Activated CD4-positive, alpha-beta memory T cell treated with anti-CD3 and anti-CD28 coated beads for 36 hours (primary cell): ENCODE measurements at regions not wholly inside any gene's neighbourhood (a gene's known extent, or its start where the extent isn't known, plus 50 kb on each side); places are given as distances from the start of the nearest gene placed in this dataset.
A peak's percentile ranks its signal among the peaks of the same experiment; 100 is the strongest.

Source experiments
- CTCF ChIA-PET: fragments of 350-600 bp; sonication (Branson Sonifier 250); formaldehyde crosslinking; loops from one replicate; lab custom pipeline; 2021; ENCODE audit warnings: antibody characterized with exemption, inconsistent platforms; lab: Charles Lee
- POLR2A ChIA-PET: fragments of 350-600 bp; sonication (Branson Sonifier 250); formaldehyde crosslinking; loops from one replicate; lab custom pipeline; 2021; ENCODE audit warnings: antibody characterized with exemption; lab: Charles Lee
- DNase-seq: peaks from one replicate; pipeline ENCODE4 v3.0.0-alpha.2; 2020
- H3K27ac Mint-ChIP-seq: one replicate; pipeline ENCODE4 v1.8.0; 2021; ENCODE audit warnings: mixed read lengths
- H3K27me3 Mint-ChIP-seq: one replicate; pipeline ENCODE4 v1.8.0; 2021; ENCODE audit warnings: mixed read lengths
- H3K36me3 Mint-ChIP-seq: one replicate; pipeline ENCODE4 v1.8.0; 2021; ENCODE audit warnings: mixed read lengths
- H3K4me1 Mint-ChIP-seq: one replicate; pipeline ENCODE4 v1.8.0; 2021; ENCODE audit warnings: low read depth, mixed read lengths
- H3K4me3 Mint-ChIP-seq: one replicate; pipeline ENCODE4 v1.8.0; 2021; ENCODE audit warnings: mild to moderate bottlenecking, mixed read lengths
- H3K9me3 Mint-ChIP-seq: one replicate; pipeline ENCODE4 v1.8.0; 2021; ENCODE audit warnings: mixed read lengths
- intact Hi-C: fragments of 100-400 bp; cut with micrococcal nuclease; formaldehyde crosslinking; loops from one replicate; pipeline ENCODE4 v1.15.1; 2023

- peaks cover 9% of the 10 kb centered on the region for H3K9me3 Mint-ChIP-seq
- intact Hi-C loops, result no loop called here
- no peak overlapping the region for H3K27ac Mint-ChIP-seq
- H3K4me1 Mint-ChIP-seq, result peaks cover 9% of the 10 kb centered on the region
- no peak overlapping the region for H3K4me3 Mint-ChIP-seq
- CTCF ChIA-PET, result interaction anchor here (0.6 to 2.9 kb wide), 15 partner anchors 8 to 394 kb away, joined by 3 to 23 read pairs (median 4); partner anchors contain the start of gene VEGFA
- no peaks in the 10 kb centered on the region for H3K36me3 Mint-ChIP-seq
- H3K27me3 Mint-ChIP-seq, result peaks cover 4% of the 10 kb centered on the region
- DNase-seq, result peak; percentile 70
- POLR2A ChIA-PET, result interaction anchor here (0.8 kb wide), 1 partner anchor 161 kb away, joined by 3 read pairs; no protein-coding TSS in a partner anchor
Observed at GRCh38 chr6:44062771-44063560, 64.3 kb downstream of the MRPL14 start.

GRCh38 chr6:44062105-44062770, 65.0 kb downstream of the MRPL14 start:
- intact Hi-C loops, result no loop called here
- no peak overlapping the region for H3K4me3 Mint-ChIP-seq
- DNase-seq, result no peak
- peaks cover 9% of the 10 kb centered on the region for H3K4me1 Mint-ChIP-seq
- H3K27me3 Mint-ChIP-seq, result peaks cover 4% of the 10 kb centered on the region
- no peak overlapping the region for H3K27ac Mint-ChIP-seq
- ChIA-PET CTCF (interaction anchor here (0.6 to 2.9 kb wide), 11 partner anchors 9 to 338 kb away, joined by 3 to 23 read pairs (median 4); partner anchors contain the start of gene VEGFA), POLR2A (interaction anchor here (0.8 kb wide), 1 partner anchor 160 kb away, joined by 3 read pairs; no protein-coding TSS in a partner anchor)
- peaks cover 9% of the 10 kb centered on the region for H3K9me3 Mint-ChIP-seq
- H3K36me3 Mint-ChIP-seq, result no peaks in the 10 kb centered on the region

- H3K4me3 Mint-ChIP-seq, result no peak overlapping the region
- peaks cover 9% of the 10 kb centered on the region for H3K4me1 Mint-ChIP-seq
- intact Hi-C loops, result no loop called here
- DNase-seq, result no peak
- H3K27me3 Mint-ChIP-seq, result peaks cover 4% of the 10 kb centered on the region
- ChIA-PET CTCF (interaction anchor here (1.0 to 2.9 kb wide), 6 partner anchors 9 to 292 kb away, joined by 4 to 23 read pairs (median 8); partner anchors contain the start of gene VEGFA), POLR2A (no interaction called here)
- no peaks in the 10 kb centered on the region for H3K36me3 Mint-ChIP-seq
- H3K27ac Mint-ChIP-seq, result no peak overlapping the region
- H3K9me3 Mint-ChIP-seq, result peaks cover 9% of the 10 kb centered on the region
Observed at GRCh38 chr6:44061375-44062104, 65.7 kb downstream of the MRPL14 start.

GRCh38 chr6:44060612-44061374, 66.5 kb downstream of the MRPL14 start:
- Mint-ChIP-seq H3K36me3 (no peaks in the 10 kb centered on the region), H3K27me3 (peaks cover 4% of the 10 kb centered on the region), H3K4me3 (no peak overlapping the region), H3K4me1 (peaks cover 9% of the 10 kb centered on the region), H3K27ac (no peak overlapping the region), H3K9me3 (peaks cover 9% of the 10 kb centered on the region)
- POLR2A ChIA-PET, result no interaction called here
- CTCF ChIA-PET, result interaction anchor here (2.9 kb wide), 1 partner anchor 291 kb away, joined by 11 read pairs; the partner anchor contains the start of gene VEGFA
- intact Hi-C loops, result no loop called here
- DNase-seq, result no peak

DNA sequence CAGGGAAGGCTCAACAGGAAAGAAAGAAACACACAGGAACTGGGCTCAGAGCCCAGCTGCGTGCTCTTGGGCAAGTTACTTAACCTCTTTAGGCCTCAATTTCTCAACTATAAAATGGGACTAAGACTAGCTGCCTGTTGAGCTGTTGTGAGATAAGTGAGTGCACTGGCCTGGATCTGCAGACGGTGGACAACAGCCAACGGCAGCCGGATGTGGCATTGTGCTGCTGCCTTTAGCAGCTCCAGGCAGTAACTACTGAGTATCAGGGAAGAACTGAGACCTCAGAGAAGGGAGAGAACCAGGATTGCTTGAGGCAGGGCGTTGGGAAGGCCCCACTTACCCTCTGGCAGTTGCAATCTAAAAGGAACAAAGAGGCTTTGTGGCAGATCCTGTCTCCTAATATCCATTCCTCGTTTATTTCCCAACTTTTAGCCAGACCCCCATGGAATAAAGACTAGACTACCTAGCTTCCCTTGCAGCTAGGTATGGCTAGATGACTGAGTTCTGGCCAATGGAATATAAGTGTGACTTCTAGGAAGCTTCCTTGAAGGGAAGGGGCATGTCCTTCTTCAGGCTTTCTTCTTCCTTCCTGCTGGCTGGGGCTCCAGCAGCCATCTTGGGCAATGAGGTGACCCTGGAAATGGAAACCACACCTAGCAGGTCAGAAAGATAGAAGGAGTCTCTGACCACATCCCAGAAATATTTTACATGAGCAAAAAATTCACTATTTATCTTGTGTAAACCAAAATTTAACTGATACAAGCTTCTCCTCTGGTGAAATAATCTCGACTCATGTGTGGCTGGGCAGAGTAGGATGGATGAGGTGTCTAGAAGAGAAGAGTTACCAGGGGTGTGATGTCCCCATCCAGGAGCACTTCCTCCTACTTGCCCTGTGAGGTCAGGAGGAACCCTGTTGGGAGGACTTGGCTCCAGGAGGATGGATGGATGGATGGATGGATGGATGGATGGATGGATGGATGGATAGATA, 67.6 kb downstream of the MRPL14 start:
- H3K4me3 Mint-ChIP-seq, result no peak overlapping the region
- ChIA-PET POLR2A (no interaction called here), CTCF (interaction anchor here (0.8 kb wide), 1 partner anchor 12 kb away, joined by 3 read pairs; no protein-coding TSS in a partner anchor)
- H3K27me3 Mint-ChIP-seq, result peaks cover 4% of the 10 kb centered on the region
- no peak overlapping the region for H3K27ac Mint-ChIP-seq
- H3K36me3 Mint-ChIP-seq, result no peaks in the 10 kb centered on the region
- peaks cover 9% of the 10 kb centered on the region for H3K9me3 Mint-ChIP-seq
- DNase-seq, result no peak
- peaks cover 8% of the 10 kb centered on the region for H3K4me1 Mint-ChIP-seq
- intact Hi-C loops, result no loop called here

DNA sequence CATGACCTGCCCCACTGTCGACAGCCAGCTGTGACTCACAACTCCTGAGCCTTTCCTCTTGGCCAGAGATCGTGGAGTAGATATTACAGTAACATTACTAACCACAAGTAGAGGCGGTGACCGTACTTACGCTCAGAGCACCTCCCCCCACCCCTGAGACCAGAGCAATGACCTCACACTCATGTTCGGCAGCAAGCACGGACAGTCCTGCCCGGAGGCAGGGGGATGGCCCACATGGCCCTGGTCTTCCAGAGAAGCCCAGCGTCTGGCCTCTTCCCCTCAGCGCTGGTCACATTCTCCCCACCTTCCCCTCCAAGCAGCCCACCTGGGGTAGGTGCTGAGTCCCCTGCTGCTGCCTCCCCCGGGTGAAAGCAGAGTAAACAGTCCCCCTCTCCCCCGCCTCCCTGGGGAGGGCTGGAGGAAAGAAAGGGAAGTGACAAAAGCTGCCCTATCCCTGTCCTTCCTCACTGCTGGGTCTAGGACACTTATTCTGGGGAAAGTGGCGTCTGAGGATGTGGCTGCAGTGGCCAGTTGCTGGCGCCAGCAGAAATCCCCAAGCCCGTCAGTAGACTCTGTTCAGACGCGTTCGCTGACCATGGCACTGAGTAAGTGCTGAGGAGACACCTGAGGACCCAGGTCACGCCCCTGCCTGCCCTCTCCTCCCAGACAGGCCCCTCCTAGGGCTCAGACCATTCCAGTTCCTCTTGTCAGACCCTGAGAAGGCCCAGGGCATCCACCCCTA, 68.5 kb downstream of the MRPL14 start:
- H3K27me3 Mint-ChIP-seq, result peaks cover 4% of the 10 kb centered on the region
- no peaks in the 10 kb centered on the region for H3K36me3 Mint-ChIP-seq
- no peak overlapping the region for H3K4me3 Mint-ChIP-seq
- H3K9me3 Mint-ChIP-seq, result peaks cover 9% of the 10 kb centered on the region
- DNase-seq, result peak; percentile 47
- H3K4me1 Mint-ChIP-seq, result peaks cover 5% of the 10 kb centered on the region
- ChIA-PET POLR2A (interaction anchor here (0.6 kb wide), 1 partner anchor 100 kb away, joined by 3 read pairs; no protein-coding TSS in a partner anchor), CTCF (interaction anchor here (1.3 kb wide), 1 partner anchor 20 kb away, joined by 3 read pairs; no protein-coding TSS in a partner anchor)
- no peak overlapping the region for H3K27ac Mint-ChIP-seq
- intact Hi-C loops, result no loop called here

DNA sequence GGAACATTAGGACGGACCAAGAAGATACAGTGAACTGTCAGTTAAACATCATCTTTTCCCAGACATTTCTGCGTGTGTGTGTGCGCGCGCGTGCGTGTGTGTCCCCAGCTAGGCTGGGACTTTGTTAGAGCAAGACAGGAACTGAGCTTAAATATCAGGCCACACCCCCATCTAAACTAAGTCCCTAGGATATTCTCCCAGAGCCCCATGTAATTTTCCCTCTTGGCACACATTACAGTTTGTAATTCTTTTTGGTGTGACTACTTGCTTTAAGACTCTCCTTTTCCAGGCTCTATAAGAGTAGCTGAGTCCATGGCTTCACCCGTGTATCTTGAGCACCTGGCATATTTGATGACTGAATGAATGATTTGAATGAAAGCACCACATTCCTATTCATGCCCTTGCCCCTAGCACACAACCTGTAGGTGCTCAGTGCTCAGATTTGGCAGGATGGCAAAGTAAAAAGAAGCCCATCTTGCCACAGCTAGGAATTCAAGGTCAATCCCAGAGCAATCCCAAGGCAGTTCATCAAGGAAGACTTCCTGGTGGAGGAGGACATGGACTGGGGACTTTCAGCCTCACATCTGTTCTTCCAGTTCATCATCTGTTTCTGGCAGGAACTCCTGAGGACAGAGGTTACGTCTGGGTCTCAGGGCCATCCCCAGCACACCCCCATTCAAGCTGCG, 69.2 kb downstream of the MRPL14 start:
- CTCF ChIA-PET, result interaction anchor here (1.3 kb wide), 1 partner anchor 21 kb away, joined by 3 read pairs; no protein-coding TSS in a partner anchor
- intact Hi-C loops, result no loop called here
- Mint-ChIP-seq H3K27ac (no peak overlapping the region), H3K4me3 (no peak overlapping the region), H3K4me1 (peaks cover 5% of the 10 kb centered on the region), H3K9me3 (peaks cover 9% of the 10 kb centered on the region), H3K27me3 (peaks cover 4% of the 10 kb centered on the region), H3K36me3 (no peaks in the 10 kb centered on the region)
- no peak for DNase-seq
- POLR2A ChIA-PET, result interaction anchor here (0.6 kb wide), 1 partner anchor 99 kb away, joined by 3 read pairs; no protein-coding TSS in a partner anchor

DNA sequence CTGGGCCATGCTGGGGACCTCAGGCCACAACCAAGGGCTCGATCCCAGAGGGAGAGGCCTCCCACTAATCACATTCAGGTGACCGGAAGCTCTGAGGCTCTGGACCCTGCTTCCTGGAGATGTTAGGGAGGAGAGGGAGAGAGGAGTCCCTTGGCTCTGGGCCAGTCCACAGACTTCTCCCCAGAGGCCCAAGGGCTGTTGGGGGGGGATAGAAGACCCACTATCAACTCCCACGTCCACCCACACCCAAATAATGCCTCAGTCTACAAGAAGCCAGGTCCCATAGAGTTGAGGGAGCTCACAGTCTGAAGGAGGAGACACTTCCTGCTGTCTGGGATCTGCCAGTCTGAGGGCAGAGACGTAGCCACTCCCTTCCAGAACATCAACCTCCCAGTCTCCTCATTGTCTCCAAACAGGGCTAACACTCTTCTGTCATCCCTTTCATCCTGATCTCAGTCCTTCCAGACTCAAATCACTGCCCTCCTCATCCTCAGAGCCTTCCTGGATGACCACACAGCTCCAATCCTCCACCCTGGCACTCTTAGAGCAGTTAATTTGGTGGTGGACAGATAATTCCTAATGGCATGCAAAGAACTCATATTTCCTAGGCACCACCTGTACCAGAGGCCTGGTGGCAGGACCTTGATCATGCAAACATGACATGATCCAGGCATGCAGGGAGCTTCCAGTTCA, 69.9 kb downstream of the MRPL14 start:
- peaks cover 9% of the 10 kb centered on the region for H3K9me3 Mint-ChIP-seq
- H3K4me3 Mint-ChIP-seq, result no peak overlapping the region
- CTCF ChIA-PET, result interaction anchor here (1.3 kb wide), 1 partner anchor 21 kb away, joined by 3 read pairs; no protein-coding TSS in a partner anchor
- intact Hi-C loops, result no loop called here
- H3K27ac Mint-ChIP-seq, result no peak overlapping the region
- POLR2A ChIA-PET, result no interaction called here
- no peaks in the 10 kb centered on the region for H3K36me3 Mint-ChIP-seq
- H3K4me1 Mint-ChIP-seq, result peaks cover 5% of the 10 kb centered on the region
- H3K27me3 Mint-ChIP-seq, result peaks cover 4% of the 10 kb centered on the region
- no peak for DNase-seq
